Liver (tissue), 8 donors: ENCODE measurements at regions not wholly inside any gene's neighbourhood (a gene's known extent, or its start where the extent isn't known, plus 50 kb on each side); places are given as distances from the start of the nearest gene placed in this dataset.

Source experiments
- DNase-seq: peaks from one replicate; pipeline ENCODE4 v3.0.0-alpha.2; 2017; ENCODE audit warnings: low spot score
- H3K27ac ChIP-seq, 2 donors: one replicate each; pipeline ENCODE4 v1.7.0; 2013; ENCODE audit warnings: inconsistent platforms in 2 of 2, low read length in 2 of 2, control low read depth in 1 of 2, low read depth in 1 of 2, mild to moderate bottlenecking in 1 of 2
- H3K27me3 ChIP-seq, 4 donors: one replicate each; pipeline versions ENCODE4 v1.6.1 to v1.7.0; 2013; ENCODE audit warnings: low read length in 3 of 4, inconsistent platforms in 1 of 4, mild to moderate bottlenecking in 1 of 4, moderate library complexity in 1 of 4; ENCODE audit not compliant: control insufficient read depth in 4 of 4, insufficient read depth in 4 of 4
- H3K36me3 ChIP-seq, 4 donors: one replicate each; pipeline versions ENCODE4 v1.6.1 to v1.7.0; 2013; ENCODE audit warnings: low read length in 3 of 4, mild to moderate bottlenecking in 3 of 4, low read depth in 1 of 4, moderate library complexity in 1 of 4; ENCODE audit not compliant: control insufficient read depth in 4 of 4, insufficient read depth in 3 of 4
- H3K4me1 ChIP-seq, 4 donors: one replicate each; pipeline versions ENCODE4 v1.6.1 to v1.7.0; 2013; ENCODE audit warnings: low read length in 3 of 4, mild to moderate bottlenecking in 3 of 4, moderate library complexity in 1 of 4; ENCODE audit not compliant: control insufficient read depth in 4 of 4, insufficient read depth in 4 of 4
- H3K4me3 ChIP-seq, 3 donors: one replicate each; pipeline versions ENCODE4 v1.6.1 to v1.7.0; 2013; ENCODE audit warnings: low read length in 3 of 3, control low read depth in 1 of 3, low read depth in 1 of 3, mild to moderate bottlenecking in 1 of 3
- H3K9ac ChIP-seq, 2 donors: one replicate each; pipeline ENCODE4 v1.7.0; 2013; ENCODE audit warnings: low read length in 2 of 2, mild to moderate bottlenecking in 2 of 2, moderate library complexity in 2 of 2, control low read depth in 1 of 2, low read depth in 1 of 2
- H3K9me3 ChIP-seq, 4 donors: one replicate each; pipeline versions ENCODE4 v1.6.1 to v1.7.0; 2013; ENCODE audit warnings: low read length in 3 of 4; ENCODE audit not compliant: control insufficient read depth in 4 of 4
- CTCF ChIP-seq: fragments of 150-350 bp; IDR thresholded peaks from 2 replicates; pipeline ENCODE4 v1.5.1; 2017; ENCODE audit warnings: improper control_type of control experiment, low read depth, low read length; ENCODE audit not compliant: missing input control
- EGR1 ChIP-seq, 2 donors: IDR thresholded peaks; 2 replicates each; pipeline ENCODE4 v1.6.1; 2016 to 2018; ENCODE audit warnings: antibody characterized with exemption in 2 of 2, low read depth in 2 of 2
- FOXA1 ChIP-seq: IDR thresholded peaks from 2 replicates; pipeline ENCODE4 v1.6.1; 2016; ENCODE audit warnings: antibody characterized with exemption
- FOXA2 ChIP-seq: IDR thresholded peaks from 2 replicates; pipeline ENCODE4 v1.6.1; 2016; ENCODE audit warnings: antibody characterized with exemption
- GABPA ChIP-seq, 2 donors: IDR thresholded peaks in 1 of 2; conservative IDR thresholded peaks in 1 of 2; 2 replicates each; pipeline ENCODE4 v1.6.1; 2016; ENCODE audit warnings: antibody characterized with exemption in 2 of 2, mild to moderate bottlenecking in 1 of 2, moderate library complexity in 1 of 2
- HNF4A ChIP-seq, 2 donors: conservative IDR thresholded peaks; 2 replicates each; pipeline ENCODE4 v1.6.1; 2016; ENCODE audit warnings: antibody characterized with exemption in 2 of 2, mild to moderate bottlenecking in 2 of 2
- HNF4G ChIP-seq: IDR thresholded peaks from 2 replicates; pipeline ENCODE4 v1.6.1; 2016; ENCODE audit warnings: antibody characterized with exemption
- JUND ChIP-seq, 2 donors: IDR thresholded peaks; 2 replicates each; pipeline ENCODE4 v1.6.1; 2016; ENCODE audit warnings: antibody characterized with exemption in 2 of 2
- NR2F2 ChIP-seq: IDR thresholded peaks from 2 replicates; pipeline ENCODE4 v1.6.1; 2016; ENCODE audit warnings: antibody characterized with exemption
- RAD21 ChIP-seq, 2 donors: IDR thresholded peaks; 2 replicates each; pipeline ENCODE4 v1.6.1; 2016; ENCODE audit warnings: antibody characterized with exemption in 2 of 2, mild to moderate bottlenecking in 2 of 2
- RXRA ChIP-seq, 2 donors: IDR thresholded peaks; 2 replicates each; pipeline ENCODE4 v1.6.1; 2017 to 2018; ENCODE audit warnings: antibody characterized with exemption in 2 of 2, mild to moderate bottlenecking in 1 of 2
- SP1 ChIP-seq: IDR thresholded peaks from 2 replicates; pipeline ENCODE4 v1.6.1; 2018; ENCODE audit warnings: antibody characterized with exemption, mild to moderate bottlenecking
- TAF1 ChIP-seq: conservative IDR thresholded peaks from 2 replicates; pipeline ENCODE4 v1.6.1; 2016; ENCODE audit warnings: antibody characterized with exemption, mild to moderate bottlenecking
- YY1 ChIP-seq: IDR thresholded peaks from 2 replicates; pipeline ENCODE4 v1.6.1; 2016; ENCODE audit warnings: antibody characterized with exemption, mild to moderate bottlenecking
- WGBS: extraction: QIAGEN DNeasy Blood & Tissue Kit; methylation state at CpG from one replicate; pipeline ENCODE4 v1.1.7; 2013; 5-methylcytosine and 5-hydroxymethylcytosine counted together
- TF ChIP-seq, protein P1 (sequence below): IDR thresholded peaks from 2 replicates; pipeline ENCODE4 v1.6.1; 2016; ENCODE audit warnings: antibody characterized with exemption
- TF ChIP-seq, protein P2 (sequence below): IDR thresholded peaks from 2 replicates; pipeline ENCODE4 v1.6.1; 2016; ENCODE audit warnings: antibody characterized with exemption
- TF ChIP-seq, protein P3 (sequence below): IDR thresholded peaks from 2 replicates; pipeline ENCODE4 v1.6.1; 2016; ENCODE audit warnings: antibody characterized with exemption, mild to moderate bottlenecking
- TF ChIP-seq, protein P4 (sequence below): IDR thresholded peaks from 2 replicates; pipeline ENCODE4 v1.6.1; 2016; ENCODE audit warnings: antibody characterized with exemption
- donor health status: healthy.
- donor health status: healthy.
- donor health status: healthy.
- donor health status: healthy.
- donor health status: healthy.

DNA sequence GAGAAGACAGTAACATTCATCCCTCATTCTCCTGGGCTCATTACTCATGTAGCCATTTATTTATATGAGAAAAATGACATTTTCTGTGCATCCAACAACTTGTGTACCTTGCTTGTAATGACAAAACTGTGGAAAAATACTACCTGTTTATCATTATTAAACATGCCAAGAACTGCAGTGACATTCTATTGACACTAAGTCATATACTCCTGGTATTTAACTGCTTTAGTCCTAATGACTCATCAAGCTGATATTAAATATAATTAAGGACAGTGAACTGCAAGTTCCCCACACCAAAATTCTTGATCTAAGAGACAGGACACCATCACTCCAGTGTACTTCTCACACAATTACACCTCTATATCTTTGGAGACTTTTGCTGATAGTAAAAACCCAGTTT is 1328.7 kb upstream of the RAG2 start:
- no peak overlapping the region for H3K9ac ChIP-seq
- H3K36me3 ChIP-seq = no peaks in the 10 kb centered on the region
- no peak for TF ChIP-seq RXRA (IDR thresholded peaks at IDR 0.05)
- TF ChIP-seq JUND (IDR thresholded peaks at IDR 0.05) = no peak
- TF ChIP-seq, protein P1, sequence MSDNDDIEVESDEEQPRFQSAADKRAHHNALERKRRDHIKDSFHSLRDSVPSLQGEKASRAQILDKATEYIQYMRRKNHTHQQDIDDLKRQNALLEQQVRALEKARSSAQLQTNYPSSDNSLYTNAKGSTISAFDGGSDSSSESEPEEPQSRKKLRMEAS = no peak
- TF ChIP-seq YY1 = no peak
- TF ChIP-seq EGR1 (IDR thresholded peaks at IDR 0.05; ENCODE audit: low read depth in 2 of 2) = no peak
- TF ChIP-seq RAD21 (IDR thresholded peaks at IDR 0.05) = no peak
- TF ChIP-seq, protein P2, sequence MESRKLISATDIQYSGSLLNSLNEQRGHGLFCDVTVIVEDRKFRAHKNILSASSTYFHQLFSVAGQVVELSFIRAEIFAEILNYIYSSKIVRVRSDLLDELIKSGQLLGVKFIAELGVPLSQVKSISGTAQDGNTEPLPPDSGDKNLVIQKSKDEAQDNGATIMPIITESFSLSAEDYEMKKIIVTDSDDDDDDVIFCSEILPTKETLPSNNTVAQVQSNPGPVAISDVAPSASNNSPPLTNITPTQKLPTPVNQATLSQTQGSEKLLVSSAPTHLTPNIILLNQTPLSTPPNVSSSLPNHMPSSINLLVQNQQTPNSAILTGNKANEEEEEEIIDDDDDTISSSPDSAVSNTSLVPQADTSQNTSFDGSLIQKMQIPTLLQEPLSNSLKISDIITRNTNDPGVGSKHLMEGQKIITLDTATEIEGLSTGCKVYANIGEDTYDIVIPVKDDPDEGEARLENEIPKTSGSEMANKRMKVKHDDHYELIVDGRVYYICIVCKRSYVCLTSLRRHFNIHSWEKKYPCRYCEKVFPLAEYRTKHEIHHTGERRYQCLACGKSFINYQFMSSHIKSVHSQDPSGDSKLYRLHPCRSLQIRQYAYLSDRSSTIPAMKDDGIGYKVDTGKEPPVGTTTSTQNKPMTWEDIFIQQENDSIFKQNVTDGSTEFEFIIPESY = no peak
- TF ChIP-seq HNF4A (conservative IDR thresholded peaks at IDR 0.05) = no peak
- TF ChIP-seq TAF1 = no peak
- no peak for TF ChIP-seq CTCF
- no peaks in the 10 kb centered on the region for H3K4me1 ChIP-seq
- no peak overlapping the region for H3K27ac ChIP-seq
- H3K27me3 ChIP-seq = no peaks in the 10 kb centered on the region
- no peak overlapping the region for H3K4me3 ChIP-seq
- no peak for DNase-seq
- no peaks in the 10 kb centered on the region for H3K9me3 ChIP-seq

DNA sequence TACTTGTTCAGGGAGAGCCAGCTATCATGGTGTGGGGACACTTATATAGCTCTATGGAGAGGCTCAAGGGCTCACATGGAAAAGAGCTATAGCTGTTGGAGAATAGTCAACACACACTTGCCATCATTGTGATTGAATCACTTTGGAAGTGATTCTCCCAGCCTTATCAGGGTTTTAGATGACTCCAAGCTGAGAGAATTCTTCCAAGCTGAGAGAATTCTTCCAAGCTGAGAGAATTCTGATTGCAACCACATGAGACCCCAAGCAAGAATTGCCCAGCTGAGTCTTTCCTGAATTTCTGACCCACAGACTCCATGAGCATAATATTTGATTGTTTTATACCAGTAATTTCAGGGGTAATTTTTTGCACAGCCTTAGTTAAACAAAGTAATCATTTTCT is 1318.3 kb upstream of the RAG2 start:
- no peak for DNase-seq
- Histone ChIP-seq H3K9ac (no peak overlapping the region), H3K4me1 (no peaks in the 10 kb centered on the region), H3K9me3 (no peaks in the 10 kb centered on the region), H3K36me3 (no peaks in the 10 kb centered on the region), H3K4me3 (no peak overlapping the region), H3K27me3 (peaks cover 0 to 3% (median 0%) of the 10 kb centered on the region in 4 donors), H3K27ac (no peak overlapping the region)
- TF ChIP-seq, protein P3, sequence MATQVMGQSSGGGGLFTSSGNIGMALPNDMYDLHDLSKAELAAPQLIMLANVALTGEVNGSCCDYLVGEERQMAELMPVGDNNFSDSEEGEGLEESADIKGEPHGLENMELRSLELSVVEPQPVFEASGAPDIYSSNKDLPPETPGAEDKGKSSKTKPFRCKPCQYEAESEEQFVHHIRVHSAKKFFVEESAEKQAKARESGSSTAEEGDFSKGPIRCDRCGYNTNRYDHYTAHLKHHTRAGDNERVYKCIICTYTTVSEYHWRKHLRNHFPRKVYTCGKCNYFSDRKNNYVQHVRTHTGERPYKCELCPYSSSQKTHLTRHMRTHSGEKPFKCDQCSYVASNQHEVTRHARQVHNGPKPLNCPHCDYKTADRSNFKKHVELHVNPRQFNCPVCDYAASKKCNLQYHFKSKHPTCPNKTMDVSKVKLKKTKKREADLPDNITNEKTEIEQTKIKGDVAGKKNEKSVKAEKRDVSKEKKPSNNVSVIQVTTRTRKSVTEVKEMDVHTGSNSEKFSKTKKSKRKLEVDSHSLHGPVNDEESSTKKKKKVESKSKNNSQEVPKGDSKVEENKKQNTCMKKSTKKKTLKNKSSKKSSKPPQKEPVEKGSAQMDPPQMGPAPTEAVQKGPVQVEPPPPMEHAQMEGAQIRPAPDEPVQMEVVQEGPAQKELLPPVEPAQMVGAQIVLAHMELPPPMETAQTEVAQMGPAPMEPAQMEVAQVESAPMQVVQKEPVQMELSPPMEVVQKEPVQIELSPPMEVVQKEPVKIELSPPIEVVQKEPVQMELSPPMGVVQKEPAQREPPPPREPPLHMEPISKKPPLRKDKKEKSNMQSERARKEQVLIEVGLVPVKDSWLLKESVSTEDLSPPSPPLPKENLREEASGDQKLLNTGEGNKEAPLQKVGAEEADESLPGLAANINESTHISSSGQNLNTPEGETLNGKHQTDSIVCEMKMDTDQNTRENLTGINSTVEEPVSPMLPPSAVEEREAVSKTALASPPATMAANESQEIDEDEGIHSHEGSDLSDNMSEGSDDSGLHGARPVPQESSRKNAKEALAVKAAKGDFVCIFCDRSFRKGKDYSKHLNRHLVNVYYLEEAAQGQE = no peak

DNA sequence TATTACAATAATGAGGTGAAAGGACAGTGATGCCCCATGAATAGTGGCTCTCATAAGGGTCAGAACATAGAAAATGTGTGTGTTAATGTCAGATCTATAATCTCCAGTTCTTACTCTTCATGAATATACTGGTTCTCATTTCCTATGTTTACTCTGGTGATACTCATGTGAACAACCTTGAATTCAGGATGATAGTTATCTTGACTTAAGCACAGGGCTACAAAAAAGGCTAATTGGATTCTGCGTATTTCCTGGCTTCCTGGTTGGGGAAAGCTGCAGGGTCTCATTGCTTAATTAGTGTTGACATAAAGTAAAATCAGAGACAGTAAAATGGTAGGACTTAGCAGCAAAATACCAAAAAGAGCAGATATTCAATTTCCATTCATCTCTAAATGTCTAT is 1316.8 kb upstream of the RAG2 start:
- peaks cover 0 to 3% (median 0%) of the 10 kb centered on the region in 4 donors for H3K27me3 ChIP-seq
- WGBS = 43% methylated on average over 1 of the region's 1 CpG
- no peaks in the 10 kb centered on the region for H3K9me3 ChIP-seq
- no peaks in the 10 kb centered on the region for H3K36me3 ChIP-seq
- no peak overlapping the region for H3K9ac ChIP-seq
- H3K27ac ChIP-seq = no peak overlapping the region
- no peak overlapping the region for H3K4me3 ChIP-seq
- no peak for DNase-seq
- no peaks in the 10 kb centered on the region for H3K4me1 ChIP-seq
- TF ChIP-seq GABPA (IDR thresholded peaks at IDR 0.05 in 1 of 2, conservative IDR thresholded peaks at IDR 0.05 in 1 of 2) (no peak), JUND (IDR thresholded peaks at IDR 0.05) (no peak), YY1 (no peak), RXRA (IDR thresholded peaks at IDR 0.05) (no peak), HNF4G (no peak), TAF1 (no peak), EGR1 (IDR thresholded peaks at IDR 0.05; ENCODE audit: low read depth in 2 of 2) (no peak), HNF4A (conservative IDR thresholded peaks at IDR 0.05) (no peak), SP1 (no peak), RAD21 (IDR thresholded peaks at IDR 0.05) (no peak), FOXA2 (no peak), FOXA1 (no peak), NR2F2 (no peak)
- TF ChIP-seq, protein P1 = no peak
- TF ChIP-seq, protein P4, sequence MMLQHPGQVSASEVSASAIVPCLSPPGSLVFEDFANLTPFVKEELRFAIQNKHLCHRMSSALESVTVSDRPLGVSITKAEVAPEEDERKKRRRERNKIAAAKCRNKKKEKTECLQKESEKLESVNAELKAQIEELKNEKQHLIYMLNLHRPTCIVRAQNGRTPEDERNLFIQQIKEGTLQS = no peak
- TF ChIP-seq, protein P2 = no peak
